Small intestine (tissue), 7 donors: ENCODE measurements at regions not wholly inside any gene's neighbourhood (a gene's known extent, or its start where the extent isn't known, plus 50 kb on each side); places are given as distances from the start of the nearest gene placed in this dataset.

ENCODE experiments used
- DNase-seq, 2 donors: peaks; one replicate each; pipeline versions ENCODE4 v3.0.0 to v3.0.0-alpha.2; 2013
- FAIRE-seq: peaks from 2 replicates; lab custom pipeline; 2012; peaks lifted over from hg19 to GRCh38; lab: Jason Lieb, UNC
- H3K27ac ChIP-seq, 3 donors: one replicate each; pipeline ENCODE4 v1.5.1; 2013; ENCODE audit warnings: low read length in 2 of 3, mild to moderate bottlenecking in 2 of 3, control low read depth in 1 of 3, inconsistent platforms in 1 of 3, low read depth in 1 of 3, moderate library complexity in 1 of 3
- H3K27me3 ChIP-seq, 3 donors: one replicate each; pipeline ENCODE4 v1.6.1; 2013; ENCODE audit warnings: low read length in 3 of 3, inconsistent platforms in 1 of 3; ENCODE audit not compliant: control insufficient read depth in 3 of 3, insufficient read depth in 3 of 3
- H3K36me3 ChIP-seq, 3 donors: one replicate each; pipeline ENCODE4 v1.6.1; 2013; ENCODE audit warnings: low read length in 3 of 3, inconsistent platforms in 1 of 3, low read depth in 1 of 3, mild to moderate bottlenecking in 1 of 3, moderate library complexity in 1 of 3; ENCODE audit not compliant: control insufficient read depth in 3 of 3, insufficient read depth in 2 of 3
- H3K4me1 ChIP-seq, 3 donors: one replicate each; pipeline ENCODE4 v1.6.1; 2013; ENCODE audit warnings: low read length in 2 of 3, inconsistent platforms in 1 of 3, low read depth in 1 of 3, mild to moderate bottlenecking in 1 of 3, moderate library complexity in 1 of 3; ENCODE audit not compliant: control insufficient read depth in 3 of 3, insufficient read depth in 2 of 3
- H3K4me3 ChIP-seq, 3 donors: one replicate each; pipeline ENCODE4 v1.5.1; 2013; ENCODE audit warnings: low read length in 3 of 3, control low read depth in 1 of 3, inconsistent platforms in 1 of 3, low read depth in 1 of 3, mild to moderate bottlenecking in 1 of 3, moderate library complexity in 1 of 3
- H3K9me3 ChIP-seq, 2 donors: one replicate each; pipeline ENCODE4 v1.6.1; 2013; ENCODE audit warnings: low read depth in 1 of 2, low read length in 1 of 2; ENCODE audit not compliant: control insufficient read depth in 2 of 2, insufficient read depth in 1 of 2
- WGBS, 3 donors: extraction: QIAGEN DNeasy Blood & Tissue Kit; methylation state at CpG; one replicate each; pipeline ENCODE4 v1.1.7; 2013; 5-methylcytosine and 5-hydroxymethylcytosine counted together
- donor health status: healthy with polysubstance abuse.
- donor health status: control.
- donor health status: control.
- donor health status: Bipolar disorder and iron deficiency.
- donor health status: healthy.

GRCh38 chr9:12065686-12066085, 627.5 kb upstream of the TYRP1 start:
- H3K36me3 ChIP-seq = no peaks in the 10 kb centered on the region
- H3K9me3 ChIP-seq = no peaks in the 10 kb centered on the region
- no peak for FAIRE-seq
- H3K4me3 ChIP-seq = no peak overlapping the region
- 59 to 67% (median 61%) methylated on average over 3 of the region's 3 CpGs for WGBS, 3 donors
- no peak for DNase-seq
- H3K4me1 ChIP-seq = no peaks in the 10 kb centered on the region
- no peak overlapping the region for H3K27ac ChIP-seq
- H3K27me3 ChIP-seq = no peaks in the 10 kb centered on the region

DNA sequence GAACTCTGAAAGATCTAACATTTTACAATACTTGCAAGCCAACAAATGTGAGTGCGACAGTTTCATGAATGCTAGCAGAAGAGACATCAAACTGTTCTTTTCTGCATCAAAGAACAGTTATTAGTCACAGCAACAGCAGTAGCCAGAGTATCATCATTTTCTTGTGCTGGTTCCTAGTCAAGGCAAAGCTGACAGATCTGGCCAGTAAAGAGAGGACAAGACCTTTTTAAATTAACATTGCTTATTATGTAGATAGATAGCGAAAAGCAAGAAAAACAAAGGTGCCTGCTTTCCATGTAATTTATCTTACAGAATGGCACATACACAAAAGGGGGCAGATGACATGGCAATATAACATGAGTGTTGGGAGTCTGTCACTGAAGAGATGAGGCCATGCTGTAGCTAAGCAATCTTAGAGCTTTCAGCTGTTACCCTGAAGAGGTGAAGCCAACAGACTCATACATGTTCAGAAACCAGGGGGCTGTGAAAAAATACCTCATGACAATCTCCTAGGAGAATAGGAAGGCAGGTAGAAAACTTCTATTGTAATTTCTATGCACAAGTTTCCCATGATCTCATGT, 626.6 kb upstream of the TYRP1 start:
- Histone ChIP-seq H3K27ac (no peak overlapping the region), H3K4me1 (no peaks in the 10 kb centered on the region), H3K4me3 (no peak overlapping the region), H3K27me3 (no peaks in the 10 kb centered on the region), H3K9me3 (no peaks in the 10 kb centered on the region), H3K36me3 (no peaks in the 10 kb centered on the region)
- DNase-seq = no peak
- WGBS, 3 donors = 91% methylated on average over 2 of the region's 2 CpGs
- FAIRE-seq = no peak

GRCh38 chr9:12069366-12069765, 623.8 kb upstream of the TYRP1 start:
- Histone ChIP-seq H3K36me3 (no peaks in the 10 kb centered on the region), H3K27ac (no peak overlapping the region), H3K9me3 (peaks cover 0 to 3% of the 10 kb centered on the region in 2 donors), H3K27me3 (no peaks in the 10 kb centered on the region), H3K4me1 (no peaks in the 10 kb centered on the region), H3K4me3 (no peak overlapping the region)
- no peak for DNase-seq
- 85 to 88% (median 86%) methylated on average over 4 of the region's 4 CpGs for WGBS, 3 donors
- FAIRE-seq = no peak

DNA sequence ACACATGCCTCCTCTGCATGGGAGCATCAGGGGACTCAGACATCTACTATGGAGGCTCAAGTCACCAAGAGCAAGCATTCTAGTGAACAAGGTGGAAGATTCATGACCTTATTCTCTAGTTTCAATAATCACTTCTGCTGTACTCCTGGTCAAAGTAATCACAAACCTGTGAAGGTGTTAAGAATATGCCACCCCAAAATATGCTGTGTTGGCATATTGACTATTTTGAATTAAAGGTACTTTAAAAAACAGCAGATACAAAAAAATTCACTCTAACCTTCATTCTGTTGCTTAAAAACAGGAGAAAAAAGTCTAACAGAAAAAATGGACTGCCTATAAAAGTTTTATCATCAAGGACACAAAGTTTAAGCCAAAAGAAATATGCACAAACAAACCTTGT, 607.8 kb upstream of the TYRP1 start:
- DNase-seq (no peak), FAIRE-seq (no peak)
- Histone ChIP-seq H3K4me3 (no peak overlapping the region), H3K4me1 (no peaks in the 10 kb centered on the region), H3K27ac (no peak overlapping the region), H3K9me3 (no peaks in the 10 kb centered on the region), H3K27me3 (no peaks in the 10 kb centered on the region), H3K36me3 (no peaks in the 10 kb centered on the region)

DNA sequence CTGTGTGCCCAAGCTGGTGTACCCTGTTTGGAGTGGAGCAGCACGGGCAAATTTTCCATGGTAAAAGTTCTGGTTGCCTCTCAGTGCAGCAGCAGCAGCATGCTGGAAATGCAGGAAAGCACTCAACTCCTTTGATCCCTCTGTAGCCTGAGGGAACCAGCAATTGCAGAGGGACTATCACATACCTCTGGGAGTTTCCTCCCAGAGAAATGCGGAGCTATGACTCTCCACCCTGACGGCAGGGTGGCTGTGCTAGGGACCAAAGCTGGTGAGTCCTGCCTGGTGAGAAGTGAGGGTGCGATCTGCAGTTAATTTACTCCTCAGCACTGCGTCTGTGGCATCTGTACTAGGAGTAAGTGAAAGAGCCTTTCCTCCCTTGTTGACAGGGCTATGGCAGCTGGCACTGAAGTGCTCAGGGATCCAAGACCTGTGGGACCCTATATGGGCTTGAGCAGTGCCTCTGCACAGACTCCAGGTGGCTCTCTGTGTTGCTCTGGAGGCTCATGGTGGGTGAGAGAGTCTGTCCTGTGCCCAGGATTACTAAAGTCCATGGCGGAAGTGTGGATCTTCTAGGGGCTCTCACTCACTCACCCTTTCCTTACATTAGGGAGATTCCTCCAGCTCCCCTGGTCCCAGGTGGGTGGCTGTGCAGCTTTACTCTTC, 601.2 kb upstream of the TYRP1 start:
- H3K36me3 ChIP-seq = no peaks in the 10 kb centered on the region
- H3K4me3 ChIP-seq = no peak overlapping the region
- H3K27ac ChIP-seq = no peak overlapping the region
- no peaks in the 10 kb centered on the region for H3K4me1 ChIP-seq
- DNase-seq (no peak), FAIRE-seq (no peak)
- H3K9me3 ChIP-seq = peaks cover 0 to 2% of the 10 kb centered on the region in 2 donors
- WGBS, 3 donors = 69 to 89% (median 80%) methylated on average over 6 of the region's 6 CpGs
- no peaks in the 10 kb centered on the region for H3K27me3 ChIP-seq

- no peaks in the 10 kb centered on the region for H3K27me3 ChIP-seq
- FAIRE-seq (no peak), DNase-seq (no peak)
- H3K4me1 ChIP-seq = no peaks in the 10 kb centered on the region
- no peaks in the 10 kb centered on the region for H3K36me3 ChIP-seq
- no peak overlapping the region for H3K4me3 ChIP-seq
- 71 to 79% (median 78%) methylated on average over 1 of the region's 1 CpG for WGBS, 3 donors
- peaks cover 0 to 2% of the 10 kb centered on the region in 2 donors for H3K9me3 ChIP-seq
- no peak overlapping the region for H3K27ac ChIP-seq
These were observed 599.1 kb upstream of the TYRP1 start for GRCh38 chr9:12094046-12094445.

DNA sequence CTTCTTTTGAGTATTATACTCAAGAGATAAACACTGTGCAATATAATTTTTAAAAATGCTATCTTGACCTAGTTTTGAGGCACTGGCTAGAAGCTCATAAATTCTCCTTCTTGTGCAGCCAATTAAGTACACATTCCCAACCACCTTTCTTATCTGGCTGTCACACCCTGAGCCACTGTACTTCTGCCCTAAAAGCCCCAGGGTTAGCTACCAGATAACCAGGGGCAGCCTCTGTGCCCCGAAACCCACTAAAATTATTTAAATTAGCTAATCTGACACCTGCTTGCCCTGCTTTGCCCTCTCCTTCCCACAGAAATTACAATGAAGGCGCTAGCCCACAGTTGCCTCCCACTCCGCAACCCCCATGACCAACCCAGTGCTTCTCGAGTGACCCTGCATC, 597.3 kb upstream of the TYRP1 start:
- DNase-seq = no peak
- WGBS, 3 donors = 44 to 63% (median 62%) methylated on average over 4 of the region's 4 CpGs

DNA sequence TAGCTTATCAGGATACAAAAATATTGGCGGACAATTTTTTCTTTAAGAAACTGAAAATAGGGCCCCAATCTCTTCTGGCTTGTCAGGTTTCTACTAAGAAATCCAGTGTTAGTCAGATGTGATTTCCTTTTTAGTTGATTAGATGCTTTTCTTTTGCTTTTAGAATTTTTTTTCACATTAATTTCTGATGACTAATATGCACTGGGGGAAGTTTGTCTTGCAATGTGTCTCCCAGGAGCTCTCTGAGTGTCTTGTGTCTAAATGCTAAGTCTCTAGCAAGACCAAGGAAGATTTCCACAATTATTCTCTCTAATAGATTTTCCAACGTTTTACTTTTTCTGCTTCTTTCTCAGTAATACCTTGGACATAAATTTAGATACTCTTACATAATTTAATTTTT, 559.8 kb upstream of the TYRP1 start:
- Histone ChIP-seq H3K4me1 (no peaks in the 10 kb centered on the region), H3K27ac (no peak overlapping the region), H3K4me3 (no peak overlapping the region), H3K9me3 (peaks cover 0 to 7% of the 10 kb centered on the region in 2 donors), H3K27me3 (no peaks in the 10 kb centered on the region), H3K36me3 (no peaks in the 10 kb centered on the region)
- WGBS, 3 donors = 74 to 85% (median 83%) methylated on average over 2 of the region's 2 CpGs
- DNase-seq = no peak
- no peak for FAIRE-seq

More for the DNA sequence above, 597.3 kb upstream of the TYRP1 start:
- no peaks in the 10 kb centered on the region for H3K36me3 ChIP-seq
- H3K4me1 ChIP-seq = no peaks in the 10 kb centered on the region
- no peaks in the 10 kb centered on the region for H3K27me3 ChIP-seq
- FAIRE-seq = no peak
- H3K27ac ChIP-seq = no peak overlapping the region
- H3K4me3 ChIP-seq = no peak overlapping the region
- H3K9me3 ChIP-seq = peaks cover 0 to under 1% of the 10 kb centered on the region in 2 donors

- Histone ChIP-seq H3K4me1 (no peaks in the 10 kb centered on the region), H3K27me3 (no peaks in the 10 kb centered on the region), H3K4me3 (no peak overlapping the region), H3K9me3 (peaks cover 0 to 8% of the 10 kb centered on the region in 2 donors), H3K36me3 (no peaks in the 10 kb centered on the region), H3K27ac (no peak overlapping the region)
- FAIRE-seq = no peak
- WGBS, 3 donors = 50 to 64% (median 61%) methylated on average over 2 of the region's 2 CpGs
- DNase-seq = no peak
These were observed 551.8 kb upstream of the TYRP1 start for GRCh38 chr9:12141422-12141821.
